GM23338 (cell line): ENCODE measurements at regions not wholly inside any gene's neighbourhood (a gene's known extent, or its start where the extent isn't known, plus 50 kb on each side); places are given as distances from the start of the nearest gene placed in this dataset.

Experiments used
- CREB1 ChIP-seq: fragments of 250-450 bp; sonication (Bioruptor Pico); IDR thresholded peaks from 2 replicates; pipeline ENCODE4 v1.5.0; 2020; ENCODE audit warnings: low read depth, mild to moderate bottlenecking, moderate library complexity
- CTCF ChIP-seq, 2 experiments: fragments of 200-600 bp in 1 of 2; sonication (generic) in 1 of 2; conservative IDR thresholded peaks; 2 replicates each; pipeline versions ENCODE4 v1.5.1 to v1.6.1; 2016 to 2017; ENCODE audit warnings: antibody characterized with exemption in 2 of 2, low read depth in 2 of 2, mild to moderate bottlenecking in 2 of 2, moderate library complexity in 1 of 2
- ETS1 ChIP-seq: IDR thresholded peaks from 2 replicates; pipeline ENCODE4 v1.6.1; 2016; ENCODE audit warnings: antibody characterized with exemption
- EZH2 ChIP-seq: fragments of 200-600 bp; sonication (generic); IDR thresholded peaks from one replicate; pipeline ENCODE4 v1.8.0; 2017; ENCODE audit warnings: antibody characterized with exemption, mild to moderate bottlenecking, low read depth; ENCODE audit not compliant: unreplicated experiment
- EZH2phosphoT487 ChIP-seq: fragments of 200-600 bp; sonication (generic); IDR thresholded peaks from one replicate; pipeline ENCODE4 v1.8.1; 2018; ENCODE audit warnings: antibody characterized with exemption; ENCODE audit not compliant: unreplicated experiment
- POLR2AphosphoS5 ChIP-seq: IDR thresholded peaks from 2 replicates; pipeline ENCODE4 v1.6.1; 2016; ENCODE audit warnings: antibody characterized with exemption, low read depth
- REST ChIP-seq: IDR thresholded peaks from one replicate; pipeline ENCODE4 v1.6.1; 2018; ENCODE audit warnings: antibody characterized with exemption; ENCODE audit not compliant: unreplicated experiment
- TF ChIP-seq, protein P1 (sequence below): fragments of 250-450 bp; sonication (Bioruptor Pico); IDR thresholded peaks from 2 replicates; pipeline ENCODE4 v1.5.0; 2020; ENCODE audit warnings: mild to moderate bottlenecking, moderate library complexity

DNA sequence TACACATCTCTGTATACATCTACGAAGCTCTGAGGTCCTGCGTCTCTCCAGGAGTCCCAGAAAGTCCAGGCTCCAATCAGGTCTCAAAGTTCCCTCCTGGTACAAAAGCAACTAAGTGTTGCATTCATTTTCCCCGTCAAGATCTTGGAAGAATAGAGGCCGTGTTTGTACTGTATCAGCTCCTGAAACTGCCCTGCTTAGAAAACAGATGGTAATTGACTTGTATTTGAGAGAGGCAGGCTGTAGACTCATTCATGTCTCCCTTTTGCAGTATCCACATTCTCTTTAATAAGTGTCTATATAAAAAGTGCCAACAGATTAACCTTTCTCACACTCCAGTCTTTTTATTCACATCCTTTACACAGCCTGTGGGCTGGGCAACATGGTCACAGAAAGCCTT lies 91.7 kb downstream of the HPGD start:
- TF ChIP-seq CTCF (conservative IDR thresholded peaks at IDR 0.05; ENCODE audit: low read depth in 2 of 2) = no peak
- no peak for TF ChIP-seq ETS1
- TF ChIP-seq REST = no peak
- no peak for TF ChIP-seq CREB1 (CRISPR knock-in tag)
- no peak for TF ChIP-seq EZH2
- no peak for TF ChIP-seq POLR2AphosphoS5
- TF ChIP-seq EZH2phosphoT487 = no peak
- TF ChIP-seq, protein P1, sequence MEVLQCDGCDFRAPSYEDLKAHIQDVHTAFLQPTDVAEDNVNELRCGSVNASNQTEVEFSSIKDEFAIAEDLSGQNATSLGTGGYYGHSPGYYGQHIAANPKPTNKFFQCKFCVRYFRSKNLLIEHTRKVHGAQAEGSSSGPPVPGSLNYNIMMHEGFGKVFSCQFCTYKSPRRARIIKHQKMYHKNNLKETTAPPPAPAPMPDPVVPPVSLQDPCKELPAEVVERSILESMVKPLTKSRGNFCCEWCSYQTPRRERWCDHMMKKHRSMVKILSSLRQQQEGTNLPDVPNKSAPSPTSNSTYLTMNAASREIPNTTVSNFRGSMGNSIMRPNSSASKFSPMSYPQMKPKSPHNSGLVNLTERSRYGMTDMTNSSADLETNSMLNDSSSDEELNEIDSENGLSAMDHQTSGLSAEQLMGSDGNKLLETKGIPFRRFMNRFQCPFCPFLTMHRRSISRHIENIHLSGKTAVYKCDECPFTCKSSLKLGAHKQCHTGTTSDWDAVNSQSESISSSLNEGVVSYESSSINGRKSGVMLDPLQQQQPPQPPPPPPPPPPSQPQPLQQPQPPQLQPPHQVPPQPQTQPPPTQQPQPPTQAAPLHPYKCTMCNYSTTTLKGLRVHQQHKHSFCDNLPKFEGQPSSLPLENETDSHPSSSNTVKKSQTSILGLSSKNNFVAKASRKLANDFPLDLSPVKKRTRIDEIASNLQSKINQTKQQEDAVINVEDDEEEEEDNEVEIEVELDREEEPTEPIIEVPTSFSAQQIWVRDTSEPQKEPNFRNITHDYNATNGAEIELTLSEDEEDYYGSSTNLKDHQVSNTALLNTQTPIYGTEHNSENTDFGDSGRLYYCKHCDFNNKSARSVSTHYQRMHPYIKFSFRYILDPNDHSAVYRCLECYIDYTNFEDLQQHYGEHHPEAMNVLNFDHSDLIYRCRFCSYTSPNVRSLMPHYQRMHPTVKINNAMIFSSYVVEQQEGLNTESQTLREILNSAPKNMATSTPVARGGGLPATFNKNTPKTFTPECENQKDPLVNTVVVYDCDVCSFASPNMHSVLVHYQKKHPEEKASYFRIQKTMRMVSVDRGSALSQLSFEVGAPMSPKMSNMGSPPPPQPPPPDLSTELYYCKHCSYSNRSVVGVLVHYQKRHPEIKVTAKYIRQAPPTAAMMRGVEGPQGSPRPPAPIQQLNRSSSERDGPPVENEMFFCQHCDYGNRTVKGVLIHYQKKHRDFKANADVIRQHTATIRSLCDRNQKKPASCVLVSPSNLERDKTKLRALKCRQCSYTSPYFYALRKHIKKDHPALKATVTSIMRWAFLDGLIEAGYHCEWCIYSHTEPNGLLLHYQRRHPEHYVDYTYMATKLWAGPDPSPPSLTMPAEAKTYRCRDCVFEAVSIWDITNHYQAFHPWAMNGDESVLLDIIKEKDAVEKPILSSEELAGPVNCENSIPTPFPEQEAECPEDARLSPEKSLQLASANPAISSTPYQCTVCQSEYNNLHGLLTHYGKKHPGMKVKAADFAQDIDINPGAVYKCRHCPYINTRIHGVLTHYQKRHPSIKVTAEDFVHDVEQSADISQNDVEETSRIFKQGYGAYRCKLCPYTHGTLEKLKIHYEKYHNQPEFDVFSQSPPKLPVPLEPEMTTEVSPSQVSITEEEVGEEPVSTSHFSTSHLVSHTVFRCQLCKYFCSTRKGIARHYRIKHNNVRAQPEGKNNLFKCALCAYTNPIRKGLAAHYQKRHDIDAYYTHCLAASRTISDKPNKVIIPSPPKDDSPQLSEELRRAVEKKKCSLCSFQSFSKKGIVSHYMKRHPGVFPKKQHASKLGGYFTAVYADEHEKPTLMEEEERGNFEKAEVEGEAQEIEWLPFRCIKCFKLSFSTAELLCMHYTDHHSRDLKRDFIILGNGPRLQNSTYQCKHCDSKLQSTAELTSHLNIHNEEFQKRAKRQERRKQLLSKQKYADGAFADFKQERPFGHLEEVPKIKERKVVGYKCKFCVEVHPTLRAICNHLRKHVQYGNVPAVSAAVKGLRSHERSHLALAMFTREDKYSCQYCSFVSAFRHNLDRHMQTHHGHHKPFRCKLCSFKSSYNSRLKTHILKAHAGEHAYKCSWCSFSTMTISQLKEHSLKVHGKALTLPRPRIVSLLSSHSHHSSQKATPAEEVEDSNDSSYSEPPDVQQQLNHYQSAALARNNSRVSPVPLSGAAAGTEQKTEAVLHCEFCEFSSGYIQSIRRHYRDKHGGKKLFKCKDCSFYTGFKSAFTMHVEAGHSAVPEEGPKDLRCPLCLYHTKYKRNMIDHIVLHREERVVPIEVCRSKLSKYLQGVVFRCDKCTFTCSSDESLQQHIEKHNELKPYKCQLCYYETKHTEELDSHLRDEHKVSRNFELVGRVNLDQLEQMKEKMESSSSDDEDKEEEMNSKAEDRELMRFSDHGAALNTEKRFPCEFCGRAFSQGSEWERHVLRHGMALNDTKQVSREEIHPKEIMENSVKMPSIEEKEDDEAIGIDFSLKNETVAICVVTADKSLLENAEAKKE (CRISPR knock-in tag) = no peak
